ENCODE measurements at regions not wholly inside any gene's neighbourhood (a gene's known extent, or its start where the extent isn't known, plus 50 kb on each side); places are given as distances from the start of the nearest gene placed in this dataset.

DNA sequence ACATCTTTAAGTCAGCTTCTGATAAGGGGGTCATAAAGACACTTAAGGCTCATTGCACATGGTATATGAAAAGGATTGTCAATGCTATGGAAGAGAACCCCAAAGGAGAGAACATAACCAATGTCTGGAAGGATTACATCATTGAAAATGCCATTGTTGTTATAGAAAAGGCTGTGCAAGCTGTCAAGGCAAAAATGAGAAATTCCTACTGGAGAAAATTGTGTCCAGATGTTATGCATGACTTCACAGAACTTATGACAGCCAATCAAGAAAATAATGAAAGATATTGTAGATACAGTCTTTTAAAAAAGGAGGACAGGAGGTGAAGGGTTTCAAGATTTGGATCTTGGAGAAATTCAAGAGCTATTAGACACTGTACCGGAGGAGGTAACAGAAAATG lies 96.3 kb upstream of the MBNL1 start:
- ATAC-seq (no peak), DNase-seq (no peak)
- Histone ChIP-seq H3K4me3 (no peak overlapping the region), H3K4me1 (no peaks in the 10 kb centered on the region), H3K9me3 (no peaks in the 10 kb centered on the region), H3K27me3 (ENCODE audit: low read depth) (no peaks in the 10 kb centered on the region), H3K36me3 (no peaks in the 10 kb centered on the region), H3K27ac (no peak overlapping the region)
- intact Hi-C loops (cut with DNase I): no loop called here
- TF ChIP-seq, protein P1, sequence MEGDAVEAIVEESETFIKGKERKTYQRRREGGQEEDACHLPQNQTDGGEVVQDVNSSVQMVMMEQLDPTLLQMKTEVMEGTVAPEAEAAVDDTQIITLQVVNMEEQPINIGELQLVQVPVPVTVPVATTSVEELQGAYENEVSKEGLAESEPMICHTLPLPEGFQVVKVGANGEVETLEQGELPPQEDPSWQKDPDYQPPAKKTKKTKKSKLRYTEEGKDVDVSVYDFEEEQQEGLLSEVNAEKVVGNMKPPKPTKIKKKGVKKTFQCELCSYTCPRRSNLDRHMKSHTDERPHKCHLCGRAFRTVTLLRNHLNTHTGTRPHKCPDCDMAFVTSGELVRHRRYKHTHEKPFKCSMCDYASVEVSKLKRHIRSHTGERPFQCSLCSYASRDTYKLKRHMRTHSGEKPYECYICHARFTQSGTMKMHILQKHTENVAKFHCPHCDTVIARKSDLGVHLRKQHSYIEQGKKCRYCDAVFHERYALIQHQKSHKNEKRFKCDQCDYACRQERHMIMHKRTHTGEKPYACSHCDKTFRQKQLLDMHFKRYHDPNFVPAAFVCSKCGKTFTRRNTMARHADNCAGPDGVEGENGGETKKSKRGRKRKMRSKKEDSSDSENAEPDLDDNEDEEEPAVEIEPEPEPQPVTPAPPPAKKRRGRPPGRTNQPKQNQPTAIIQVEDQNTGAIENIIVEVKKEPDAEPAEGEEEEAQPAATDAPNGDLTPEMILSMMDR (IDR thresholded peaks at IDR 0.05): no peak

DNA sequence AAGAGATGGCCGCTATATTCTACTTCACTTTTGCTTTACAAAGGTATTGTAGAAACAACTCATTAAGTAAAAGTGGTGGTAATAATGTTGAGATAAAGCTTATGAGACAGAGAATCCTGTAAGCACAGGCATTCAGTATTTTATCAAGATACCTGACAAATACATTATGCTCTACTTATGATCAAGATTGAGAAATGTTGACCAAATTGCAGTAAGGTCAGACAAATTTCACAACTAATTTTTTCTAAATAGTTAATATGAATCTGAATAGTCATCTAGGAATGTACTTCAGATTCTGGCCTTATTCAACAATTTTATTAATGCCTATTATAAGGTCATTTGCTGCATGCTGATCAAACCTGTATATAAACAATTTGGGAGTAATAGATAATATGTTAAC lies 95.1 kb upstream of the MBNL1 start:
- H3K36me3 ChIP-seq: no peaks in the 10 kb centered on the region
- no peak for ATAC-seq

DNA sequence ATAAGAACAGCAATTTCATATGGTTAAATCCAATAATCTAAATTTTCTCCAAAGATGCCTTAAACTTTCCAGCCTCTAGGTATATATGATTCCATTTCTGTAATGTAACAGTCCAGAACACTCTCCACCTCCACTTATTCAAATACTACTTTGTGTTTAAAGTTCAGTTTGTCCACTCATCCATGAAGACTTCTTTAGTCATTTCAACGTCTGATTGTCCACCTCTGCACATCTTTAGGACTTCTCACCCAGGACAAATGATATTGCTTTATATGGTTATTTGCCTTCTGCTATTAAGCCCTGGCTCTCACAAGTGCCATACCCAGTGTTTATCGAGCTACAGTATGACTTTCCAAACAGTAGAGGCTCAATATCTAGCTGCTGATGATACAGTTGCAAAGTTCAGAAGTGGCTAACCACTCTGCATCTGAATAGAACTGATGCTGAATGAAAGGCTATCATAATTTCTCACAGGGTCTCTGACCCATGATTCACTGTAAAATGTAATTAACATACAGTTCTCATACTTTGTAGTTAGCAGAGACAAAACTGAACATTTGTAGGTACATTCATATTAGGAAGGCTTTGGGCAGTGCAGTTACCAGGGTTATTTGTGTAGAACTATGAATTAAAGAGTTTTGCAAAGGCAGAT lies 93.7 kb upstream of the MBNL1 start:
- no peak for DNase-seq

More for the DNA sequence above, 95.1 kb upstream of the MBNL1 start:
- Histone ChIP-seq H3K9me3 (no peaks in the 10 kb centered on the region), H3K4me1 (no peaks in the 10 kb centered on the region), H3K27me3 (ENCODE audit: low read depth) (no peaks in the 10 kb centered on the region), H3K4me3 (no peak overlapping the region), H3K27ac (no peak overlapping the region)
- no peak for DNase-seq
- TF ChIP-seq, protein P1 (IDR thresholded peaks at IDR 0.05): no peak
- intact Hi-C loops (cut with DNase I): no loop called here

DNA sequence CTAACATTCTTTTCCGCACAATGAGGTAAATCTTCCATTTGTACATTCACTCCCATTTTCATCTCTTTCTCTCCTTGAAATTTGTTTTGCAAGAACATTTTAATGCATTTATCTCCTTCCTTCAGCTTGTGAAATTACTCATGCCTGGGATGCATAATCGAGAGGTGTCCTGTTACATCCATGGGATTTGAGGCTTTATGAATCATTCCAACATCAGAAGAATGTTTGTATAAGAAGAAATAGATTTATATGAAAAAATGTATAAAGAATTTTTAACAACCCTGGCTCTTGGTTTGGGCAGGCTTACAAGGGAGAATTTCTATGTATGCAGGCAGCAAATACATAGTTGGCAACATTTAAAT lies 93.2 kb upstream of the MBNL1 start:
- Histone ChIP-seq H3K4me1 (no peaks in the 10 kb centered on the region), H3K36me3 (no peaks in the 10 kb centered on the region), H3K27ac (no peak overlapping the region), H3K4me3 (no peak overlapping the region), H3K27me3 (ENCODE audit: low read depth) (no peaks in the 10 kb centered on the region), H3K9me3 (no peaks in the 10 kb centered on the region)
- intact Hi-C loops (cut with DNase I): no loop called here
- TF ChIP-seq, protein P1 (IDR thresholded peaks at IDR 0.05): no peak
- no peak for ATAC-seq
- DNase-seq: no peak

More for the DNA sequence above, 93.7 kb upstream of the MBNL1 start:
- no peaks in the 10 kb centered on the region for H3K27me3 ChIP-seq (ENCODE audit: low read depth)
- intact Hi-C loops (cut with DNase I): no loop called here
- no peak overlapping the region for H3K27ac ChIP-seq
- no peak for ATAC-seq
- no peak overlapping the region for H3K4me3 ChIP-seq
- no peaks in the 10 kb centered on the region for H3K36me3 ChIP-seq
- H3K4me1 ChIP-seq: no peaks in the 10 kb centered on the region
- TF ChIP-seq, protein P1 (IDR thresholded peaks at IDR 0.05): no peak
- H3K9me3 ChIP-seq: no peaks in the 10 kb centered on the region

DNA sequence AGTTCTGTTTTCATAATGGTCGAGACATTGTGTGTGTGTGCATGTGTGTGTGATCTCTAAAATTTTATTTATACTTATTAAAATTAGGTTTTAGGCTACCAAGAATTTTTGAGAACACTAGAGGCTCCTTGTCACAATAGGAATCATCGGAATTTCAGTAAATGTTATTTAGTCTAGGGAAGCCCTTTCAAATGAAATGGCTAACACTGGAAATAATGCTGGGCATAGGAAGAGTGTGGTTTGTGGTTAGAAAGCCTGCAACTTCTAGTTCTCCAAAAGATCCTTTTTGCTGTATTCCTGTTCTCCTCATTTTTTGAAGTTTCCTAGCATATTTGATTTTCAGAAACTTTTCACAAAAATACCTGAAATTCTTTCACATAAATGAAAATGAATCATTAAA lies 92.5 kb upstream of the MBNL1 start:
- no peak for ATAC-seq
- TF ChIP-seq, protein P1 (IDR thresholded peaks at IDR 0.05): no peak
- Histone ChIP-seq H3K36me3 (no peaks in the 10 kb centered on the region), H3K4me3 (no peak overlapping the region), H3K4me1 (no peaks in the 10 kb centered on the region), H3K27me3 (ENCODE audit: low read depth) (no peaks in the 10 kb centered on the region), H3K27ac (no peak overlapping the region), H3K9me3 (no peaks in the 10 kb centered on the region)
- DNase-seq: no peak
- intact Hi-C loops (cut with DNase I): no loop called here

Data from lower lobe of right lung (tissue), 2 donors.